ENCODE measurements at regions not wholly inside any gene's neighbourhood (a gene's known extent, or its start where the extent isn't known, plus 50 kb on each side); places are given as distances from the start of the nearest gene placed in this dataset.

- no peak for DNase-seq
Measured at GRCh38 chr4:32129967-32130366, 1409.8 kb downstream of the PCDH7 start.

- no peak for DNase-seq
Measured at GRCh38 chr4:32133141-32133540, 1413.0 kb downstream of the PCDH7 start.

GRCh38 chr4:32133734-32134133 is 1413.6 kb downstream of the PCDH7 start:
- DNase-seq: no peak

- no peak for DNase-seq
Measured at GRCh38 chr4:32135642-32136041, 1415.5 kb downstream of the PCDH7 start.

- no peak for DNase-seq
Measured at GRCh38 chr4:32136081-32136787, 1416.1 kb downstream of the PCDH7 start.

- no peak for DNase-seq
Measured at GRCh38 chr4:32140636-32141035, 1420.5 kb downstream of the PCDH7 start.

- no peak for DNase-seq
Measured at GRCh38 chr4:32142075-32142474, 1421.9 kb downstream of the PCDH7 start.

- no peak for DNase-seq
Measured at GRCh38 chr4:32145987-32146386, 1425.8 kb downstream of the PCDH7 start.

GRCh38 chr4:32147446-32148085 is 1427.4 kb downstream of the PCDH7 start:
- DNase-seq: no peak

GRCh38 chr4:32148111-32148666 is 1428.0 kb downstream of the PCDH7 start:
- DNase-seq: no peak

- no peak for DNase-seq
Measured at GRCh38 chr4:32158961-32159360, 1438.8 kb downstream of the PCDH7 start.

GRCh38 chr4:32161392-32161791 is 1441.2 kb downstream of the PCDH7 start:
- no peak for DNase-seq

GRCh38 chr4:32163125-32163524 is 1443.0 kb downstream of the PCDH7 start:
- no peak for DNase-seq

- no peak for DNase-seq
Measured at GRCh38 chr4:32169841-32170240, 1449.7 kb downstream of the PCDH7 start.

- DNase-seq: no peak
Measured at GRCh38 chr4:32172086-32172485, 1451.9 kb downstream of the PCDH7 start.

- DNase-seq: no peak
Measured at GRCh38 chr4:32172761-32173160, 1452.6 kb downstream of the PCDH7 start.

- DNase-seq: no peak
Measured at GRCh38 chr4:32180086-32180485, 1459.9 kb downstream of the PCDH7 start.

- DNase-seq: no peak
Measured at GRCh38 chr4:32184186-32184585, 1464.0 kb downstream of the PCDH7 start.

- DNase-seq: no peak
Measured at GRCh38 chr4:32189130-32189529, 1469.0 kb downstream of the PCDH7 start.

- DNase-seq: no peak
Measured at GRCh38 chr4:32189788-32190187, 1469.6 kb downstream of the PCDH7 start.

- DNase-seq: no peak
Measured at GRCh38 chr4:32191961-32192360, 1471.8 kb downstream of the PCDH7 start.

- no peak for DNase-seq
Measured at GRCh38 chr4:32192363-32192762, 1472.2 kb downstream of the PCDH7 start.

- DNase-seq: no peak
Measured at GRCh38 chr4:32192991-32193390, 1472.8 kb downstream of the PCDH7 start.

GRCh38 chr4:32196950-32197688 is 1477.0 kb downstream of the PCDH7 start:
- no peak for DNase-seq

Measured in NCI-H774 (cell line).